ENCODE measurements at regions not wholly inside any gene's neighbourhood (a gene's known extent, or its start where the extent isn't known, plus 50 kb on each side); places are given as distances from the start of the nearest gene placed in this dataset.
"Not testable (repeated sequence)": the region's sequence is repeated elsewhere in the genome, so short reads cannot be mapped to it uniquely, and the experiment has no call there.

DNA sequence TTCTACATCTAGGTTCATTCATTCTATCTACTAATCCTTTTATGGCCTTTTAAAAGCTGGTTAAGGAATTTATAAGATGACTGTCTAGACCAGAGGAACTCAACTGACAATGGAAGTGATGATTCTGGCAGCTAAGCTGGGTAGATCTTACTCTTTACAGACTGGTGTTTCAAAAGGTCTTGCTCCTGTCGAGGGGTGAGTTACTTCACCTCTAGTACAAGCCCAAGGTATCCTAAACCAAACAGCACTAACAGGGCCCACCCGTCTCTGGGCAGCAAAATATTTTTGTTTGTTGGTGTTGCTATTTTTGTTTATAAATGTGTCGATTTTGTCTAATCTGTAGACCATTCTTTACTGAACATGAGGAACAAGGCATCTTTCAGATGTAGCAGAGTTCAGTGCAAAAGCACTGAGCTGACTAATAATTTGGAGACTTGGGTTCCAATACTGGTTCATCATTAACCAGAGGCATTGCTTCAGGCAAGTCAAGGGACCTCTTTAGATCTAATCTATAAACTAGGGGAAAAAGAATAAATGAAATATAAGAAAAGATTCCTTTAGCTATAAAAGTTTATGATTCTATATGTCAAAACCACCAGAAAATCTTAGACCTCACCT lies 90.3 kb upstream of the FRG1 start:
- no peak for DNase-seq (ENCODE audit: low read depth, low spot score)

DNA sequence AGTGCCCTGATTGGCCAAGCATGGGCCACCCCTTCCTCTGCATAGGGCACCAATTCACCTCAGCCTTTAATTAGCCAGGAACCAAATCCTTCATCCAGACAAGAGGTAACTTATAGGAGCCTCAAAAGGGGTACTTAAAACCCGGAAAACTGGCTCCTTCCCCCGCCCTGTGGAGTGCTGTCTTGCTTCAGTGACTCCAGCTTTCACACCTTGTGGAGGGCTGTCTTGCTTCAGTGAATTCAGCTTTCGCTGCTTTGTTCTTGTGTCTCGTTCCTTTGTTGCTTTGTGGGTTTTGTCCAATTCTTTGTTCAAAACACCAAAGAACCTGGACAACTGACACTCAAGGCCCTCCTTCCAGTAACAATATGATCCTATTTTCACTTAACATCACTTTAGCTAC lies 82.2 kb upstream of the FRG1 start:
- no peak for DNase-seq (ENCODE audit: low read depth, low spot score)

DNA sequence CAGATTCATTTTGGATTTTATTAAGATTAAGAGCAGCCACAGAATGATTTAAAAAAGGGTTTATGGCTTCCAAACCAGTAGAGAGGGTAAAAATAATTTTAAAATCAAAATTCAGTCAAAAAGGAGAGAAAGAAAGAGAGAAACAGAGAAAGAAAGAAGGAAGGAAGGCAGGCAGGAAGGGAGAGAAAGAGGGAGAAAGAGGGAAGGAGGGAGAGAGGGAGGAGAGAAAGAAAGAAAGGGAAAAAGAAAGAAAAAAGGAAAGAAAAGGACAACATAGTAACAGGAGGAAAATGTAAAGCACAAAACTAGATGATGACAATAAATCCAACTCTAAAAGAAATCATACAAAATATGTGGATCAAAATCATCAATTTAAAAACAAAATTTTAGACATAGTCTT lies 79.6 kb upstream of the FRG1 start:
- DNase-seq (ENCODE audit: low read depth, low spot score) = no peak

DNA sequence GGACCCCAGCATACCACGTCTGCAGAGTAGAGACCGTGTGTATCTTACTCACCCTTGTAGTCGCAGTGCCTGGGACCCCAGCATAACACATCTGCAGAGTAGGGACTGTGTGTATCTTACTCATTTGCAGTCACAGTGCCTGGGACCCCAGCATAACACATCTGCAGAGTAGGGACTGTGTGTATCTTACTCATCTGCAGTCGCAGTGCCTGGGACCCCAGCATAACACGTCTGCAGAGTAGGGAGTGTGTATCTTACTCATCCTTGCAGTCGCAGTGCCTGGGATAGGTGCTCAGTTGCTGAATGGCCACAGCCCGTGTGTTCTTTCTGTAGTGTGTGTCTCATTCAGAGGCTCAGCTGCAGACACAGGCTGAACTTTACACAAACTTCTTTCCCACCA lies 71.4 kb upstream of the FRG1 start:
- DNase-seq (ENCODE audit: low read depth, low spot score) = no peak

DNA sequence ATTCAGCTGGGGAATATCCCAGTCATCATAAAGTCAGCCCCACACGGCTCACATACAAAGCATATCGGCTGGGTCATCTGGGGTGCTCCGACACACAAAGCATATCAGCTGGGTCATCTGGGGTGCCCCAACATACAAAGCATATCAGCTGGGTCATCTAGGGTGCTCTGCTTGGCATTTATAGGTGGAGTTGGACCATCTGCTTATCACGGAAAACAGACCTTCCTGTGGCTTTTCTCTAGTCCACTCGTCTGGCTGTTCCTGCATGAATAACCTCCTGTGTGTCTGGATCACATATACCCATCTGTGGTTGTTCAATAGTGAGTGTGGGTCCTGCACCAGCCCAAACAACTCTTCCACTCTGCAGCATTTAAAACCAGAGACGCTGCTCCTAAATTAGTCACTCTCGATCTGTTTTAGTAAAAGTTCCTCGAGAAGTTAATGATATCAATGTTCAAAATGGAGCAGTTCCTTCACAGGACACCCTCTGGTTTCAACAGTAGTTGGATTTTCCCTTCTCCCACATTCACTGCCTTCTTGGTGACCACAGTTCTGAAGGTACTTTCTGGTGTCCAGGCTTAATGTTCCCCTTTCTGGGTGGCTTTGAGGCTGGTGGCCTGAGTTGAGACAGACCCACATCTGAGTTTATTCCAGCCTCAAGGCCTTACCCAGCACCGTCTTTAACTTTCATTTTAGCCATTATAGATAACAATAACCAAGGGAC lies 70.0 kb upstream of the FRG1 start:
- DNase-seq (ENCODE audit: low read depth, low spot score) = no peak

DNA sequence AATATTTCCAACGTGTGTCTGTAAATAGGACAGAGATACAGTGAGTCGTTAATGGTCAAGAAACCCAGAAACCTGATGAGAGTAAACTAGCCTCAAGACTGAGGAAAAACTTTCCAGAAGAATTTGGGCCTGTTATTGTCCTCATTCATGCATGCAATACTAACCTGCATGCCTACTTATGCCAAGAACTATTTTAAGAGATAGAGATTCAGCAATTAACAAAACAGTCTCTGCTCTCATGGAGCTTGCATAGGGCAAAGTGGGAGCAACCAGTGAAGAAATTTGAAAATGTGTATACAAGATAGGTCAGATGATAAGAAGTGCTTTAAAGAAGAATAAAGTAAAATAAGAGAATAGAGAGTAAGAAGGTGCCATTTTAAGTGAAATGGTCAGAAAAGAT lies 66.1 kb upstream of the FRG1 start:
- DNase-seq (ENCODE audit: low read depth, low spot score) = no peak

DNA sequence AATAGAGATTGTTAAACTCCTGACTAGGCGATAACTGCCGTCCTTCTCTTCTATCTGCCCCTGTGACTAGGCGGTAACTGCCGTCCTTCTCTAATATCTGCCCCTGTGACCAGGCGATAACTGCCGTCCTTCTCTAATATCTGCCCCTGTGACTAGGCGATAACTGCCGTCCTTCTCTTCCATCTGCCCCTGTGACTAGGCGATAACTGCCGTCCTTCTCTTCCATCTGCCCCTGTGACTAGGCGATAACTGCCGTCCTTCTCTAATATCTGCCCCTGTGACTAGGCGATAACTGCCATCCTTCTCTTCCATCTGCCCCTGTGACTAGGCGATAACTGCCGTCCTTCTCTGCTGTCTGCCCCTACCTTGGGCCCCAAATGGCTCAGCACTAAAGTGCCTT lies 59.5 kb upstream of the FRG1 start:
- not testable (repeated sequence) for DNase-seq (ENCODE audit: low read depth, low spot score)

DNA sequence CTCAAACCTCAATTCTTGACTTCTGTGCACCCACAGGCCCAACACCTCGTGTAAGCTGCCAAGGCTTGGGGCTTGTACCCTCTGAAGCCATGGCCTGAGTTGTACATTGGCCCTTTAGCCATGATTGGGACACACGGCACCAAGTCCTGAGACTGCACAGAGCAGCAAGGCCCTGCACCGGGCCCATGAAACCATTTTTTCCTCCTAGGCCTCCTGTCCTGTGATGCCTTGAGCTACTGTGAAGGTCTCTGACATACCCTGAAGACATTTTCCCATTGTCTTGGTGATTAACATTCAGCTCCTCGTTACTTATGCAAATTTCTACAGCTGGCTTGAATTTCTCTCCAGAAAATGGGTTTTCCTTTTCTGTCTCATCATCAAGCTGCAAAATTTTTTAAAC lies 52.3 kb upstream of the FRG1 start:
- DNase-seq (ENCODE audit: low read depth, low spot score) = not testable (repeated sequence)
